ENCODE measurements at regions not wholly inside any gene's neighbourhood (a gene's known extent, or its start where the extent isn't known, plus 50 kb on each side); places are given as distances from the start of the nearest gene placed in this dataset.

DNA sequence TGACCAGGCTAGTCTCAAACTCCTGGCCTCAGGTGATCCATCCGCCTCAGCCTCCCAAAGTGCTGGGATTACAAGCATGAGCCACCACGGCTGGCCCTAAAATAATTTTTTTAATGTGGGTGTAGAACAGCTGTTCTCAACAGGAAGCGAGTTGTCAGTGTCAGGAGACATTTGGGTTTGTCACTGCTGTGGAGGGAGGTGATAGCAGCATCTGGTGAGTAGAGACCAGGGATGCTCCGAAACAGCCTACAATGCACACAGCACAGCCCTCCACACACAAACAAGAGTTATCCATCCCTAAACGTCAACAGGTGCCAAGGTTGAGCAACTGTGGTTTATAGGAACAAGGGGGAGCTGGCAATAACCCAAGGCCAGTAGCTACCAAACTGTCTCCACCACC is 243.4 kb upstream of the STS start:
- DNase-seq, result no peak

DNA sequence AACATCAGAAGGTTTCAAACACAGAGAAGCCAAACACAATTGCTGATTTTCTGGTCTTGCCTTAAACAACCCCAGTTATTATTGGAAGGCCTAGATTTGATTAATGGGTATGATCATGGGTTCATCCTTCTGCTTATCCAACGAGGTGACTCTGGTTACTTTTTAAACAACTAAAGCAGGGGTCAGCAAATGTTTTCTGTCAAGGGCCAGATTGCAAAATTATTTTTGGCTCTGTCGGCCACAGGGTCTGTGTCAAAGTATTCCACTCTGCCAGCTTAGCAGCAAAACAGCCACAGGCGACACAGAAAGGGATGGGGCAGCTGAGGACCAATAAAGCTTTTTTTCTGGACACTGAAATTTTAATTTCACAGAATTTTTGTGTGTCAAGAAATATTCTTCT is 249.1 kb upstream of the STS start:
- DNase-seq, result no peak

DNA sequence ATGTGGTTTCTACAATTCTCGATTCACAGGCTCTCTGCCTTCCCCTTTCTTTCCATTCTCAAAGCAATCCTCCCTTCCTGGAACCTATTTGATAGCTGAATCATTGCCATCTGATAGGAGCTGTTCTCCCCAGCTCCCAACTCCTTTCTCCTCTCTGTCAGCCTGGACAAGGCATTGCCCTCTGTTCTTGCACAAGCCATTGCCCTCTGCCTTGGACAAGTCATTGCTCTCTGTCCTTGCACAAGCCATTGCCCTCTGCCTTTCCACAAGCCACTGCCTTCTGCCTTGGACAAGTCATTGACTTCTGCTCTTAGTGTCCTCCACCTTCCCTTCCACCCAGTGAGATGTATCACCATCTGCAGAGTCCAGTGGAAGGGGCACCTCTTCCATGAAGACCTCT is 256.1 kb upstream of the STS start:
- DNase-seq, result no peak

DNA sequence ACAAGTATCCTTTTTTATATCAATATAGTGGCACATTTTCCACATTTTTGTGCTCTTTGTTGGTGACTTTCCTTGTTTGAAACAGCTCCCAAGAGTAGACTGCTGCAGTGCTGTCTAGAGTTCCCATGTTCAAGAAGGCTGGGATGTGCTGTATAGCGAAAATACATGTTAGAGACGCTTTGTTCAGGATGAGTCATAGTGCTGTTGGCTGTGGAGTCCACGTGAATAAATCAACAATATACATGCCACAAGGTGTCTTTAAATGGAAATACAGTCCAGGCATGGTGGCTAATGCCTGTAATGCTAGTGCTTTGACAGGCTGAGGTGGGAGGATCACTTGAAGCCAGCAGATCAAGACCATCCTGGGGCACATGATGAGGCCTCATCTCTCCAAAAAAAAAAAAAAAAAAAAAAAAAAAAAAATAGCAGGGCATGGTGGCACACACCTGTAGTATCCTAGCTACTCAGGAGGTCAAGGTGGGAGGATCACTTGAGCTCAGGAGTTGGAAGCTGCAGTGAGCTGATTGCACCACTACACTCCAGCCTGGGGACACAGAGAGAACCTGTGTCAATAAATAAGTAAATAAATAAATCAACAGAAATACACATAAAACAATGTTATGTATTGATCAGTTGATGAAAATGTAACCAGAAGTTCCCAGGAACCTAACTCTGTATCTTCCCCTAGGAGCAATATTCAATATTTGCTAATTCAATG is 256.8 kb upstream of the STS start:
- DNase-seq, result no peak

DNA sequence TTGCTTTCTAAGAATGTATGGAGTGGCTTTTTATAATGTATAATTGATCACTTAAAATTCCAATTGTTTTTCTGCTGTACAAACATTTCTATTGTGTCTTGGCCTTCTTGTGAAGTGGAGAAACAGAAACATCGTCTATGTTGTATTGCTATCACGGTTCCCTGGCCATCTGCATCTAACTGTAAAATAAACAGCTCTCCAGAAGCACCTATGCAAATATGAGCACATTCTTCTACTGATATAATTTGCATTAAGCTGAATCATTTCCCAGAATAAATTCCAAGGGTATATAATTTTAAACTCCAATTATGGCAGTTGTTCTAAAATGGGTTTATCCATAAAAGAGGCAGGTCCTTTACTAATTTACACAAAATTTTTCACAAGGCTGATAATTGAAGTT is 261.6 kb upstream of the STS start:
- DNase-seq, result no peak

DNA sequence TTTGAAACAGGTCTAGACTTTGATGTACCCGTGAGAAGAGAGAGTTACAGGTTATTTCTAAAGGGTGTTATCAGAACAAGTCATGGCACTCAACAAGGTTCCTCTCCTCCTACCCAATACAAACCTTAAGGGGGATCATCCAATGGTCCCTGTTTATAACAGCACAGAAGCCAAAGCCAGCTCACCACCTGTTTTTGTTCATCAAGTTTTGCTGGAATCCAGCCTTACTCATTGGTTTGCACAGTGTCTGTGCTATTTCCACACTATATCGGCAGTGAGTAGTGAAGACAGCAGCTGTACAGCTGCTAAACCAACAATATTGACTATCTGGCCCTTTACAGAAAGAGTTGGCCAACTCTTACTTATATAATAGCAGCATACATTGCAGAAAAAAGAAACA is 262.1 kb upstream of the STS start:
- peak; percentile 52 for DNase-seq

DNA sequence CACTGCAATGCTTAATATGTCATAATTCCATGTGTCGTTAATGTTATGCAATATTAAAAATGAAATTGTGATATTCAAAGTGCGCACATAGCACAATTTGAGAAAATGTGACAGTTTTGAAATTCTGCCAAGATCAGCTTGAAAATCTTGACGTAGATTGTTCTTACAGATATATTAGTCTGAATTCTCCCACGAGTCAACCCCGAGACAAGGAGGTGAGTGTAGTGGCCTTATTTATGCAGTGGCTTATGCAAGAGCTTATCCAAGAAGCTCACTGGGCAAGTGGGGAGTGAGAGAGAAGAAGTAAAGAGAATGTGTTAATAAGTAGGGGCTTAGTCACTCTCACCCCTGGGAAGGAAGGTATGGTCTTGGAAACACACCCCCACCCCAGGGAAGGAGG is 286.1 kb upstream of the STS start:
- no peak for DNase-seq

DNA sequence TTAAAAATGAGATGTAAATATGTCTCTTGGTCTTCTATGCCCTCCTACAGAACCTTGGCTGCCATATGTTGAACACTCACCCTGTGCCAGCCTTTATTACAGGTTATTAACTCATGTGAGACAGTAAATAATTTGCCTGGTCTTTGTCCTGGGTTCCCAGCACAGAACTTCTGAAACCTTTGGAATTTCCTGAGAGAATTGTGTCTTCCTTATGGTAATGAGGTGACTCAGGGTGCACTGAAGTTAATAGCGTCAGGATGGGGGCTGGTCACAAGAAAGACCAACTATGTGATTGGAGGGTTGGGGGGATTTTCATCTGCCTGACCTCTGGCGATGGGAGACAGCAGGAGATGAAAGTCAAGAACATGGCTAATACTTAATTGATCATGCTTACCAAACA is 289.8 kb upstream of the STS start:
- no peak for DNase-seq

DNA sequence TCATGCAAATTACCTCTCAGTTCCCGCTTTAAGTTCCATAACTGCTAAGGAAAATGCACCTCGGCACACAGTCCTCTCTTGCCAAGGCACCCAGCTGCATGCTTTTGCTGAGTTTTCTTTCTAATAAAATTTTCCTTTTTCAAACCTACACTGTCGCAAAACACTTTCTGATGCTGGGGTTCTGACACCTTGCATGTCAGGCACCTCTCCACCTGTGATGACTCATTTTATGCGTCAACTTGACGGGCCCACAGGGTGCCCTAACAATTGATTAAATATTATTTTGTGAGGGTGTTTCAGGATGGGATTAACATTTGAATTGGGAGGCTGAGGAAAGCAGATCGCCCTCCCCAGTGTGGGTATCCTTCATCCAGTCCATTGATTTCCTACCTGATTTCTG is 291.0 kb upstream of the STS start:
- no peak for DNase-seq

DNA sequence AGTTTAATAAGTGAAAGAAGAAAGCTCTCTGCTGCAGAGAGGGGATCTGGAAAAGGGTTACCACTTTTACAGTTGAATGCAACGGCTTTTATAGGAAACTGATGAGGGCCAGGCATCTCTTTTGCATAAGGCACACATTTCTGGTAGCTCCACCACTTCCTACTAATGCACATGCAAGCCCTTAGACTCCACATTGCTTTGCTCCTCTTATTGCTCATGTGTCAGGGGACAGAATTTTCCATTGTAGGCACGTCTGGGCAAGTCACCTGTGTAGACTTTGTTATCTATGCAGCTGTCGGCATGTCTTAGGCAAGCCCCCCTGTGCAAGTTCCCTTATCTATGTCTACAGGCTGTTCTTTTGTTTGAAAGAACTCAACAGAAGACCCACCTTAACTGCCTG is 294.6 kb upstream of the STS start:
- DNase-seq, result no peak

DNA sequence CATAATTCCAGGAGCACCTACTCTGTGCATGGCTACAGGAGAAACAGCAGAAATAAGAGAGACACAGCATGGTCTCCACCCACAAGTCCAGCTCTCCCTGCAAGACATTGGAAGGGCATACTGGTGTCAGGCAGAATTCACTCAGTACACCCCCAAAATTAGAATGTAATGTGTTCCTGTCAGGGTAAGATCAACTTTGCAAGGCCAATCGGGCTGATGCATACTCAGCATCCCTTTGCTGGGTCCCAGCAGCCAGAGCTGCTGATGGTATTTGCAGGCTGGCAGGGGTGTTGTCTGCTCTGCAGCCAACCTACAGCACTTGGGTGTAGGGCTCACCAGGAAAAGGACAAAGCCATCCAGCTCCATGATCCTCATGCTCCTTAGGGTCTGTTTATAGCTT is 295.4 kb upstream of the STS start:
- DNase-seq, result no peak

DNA sequence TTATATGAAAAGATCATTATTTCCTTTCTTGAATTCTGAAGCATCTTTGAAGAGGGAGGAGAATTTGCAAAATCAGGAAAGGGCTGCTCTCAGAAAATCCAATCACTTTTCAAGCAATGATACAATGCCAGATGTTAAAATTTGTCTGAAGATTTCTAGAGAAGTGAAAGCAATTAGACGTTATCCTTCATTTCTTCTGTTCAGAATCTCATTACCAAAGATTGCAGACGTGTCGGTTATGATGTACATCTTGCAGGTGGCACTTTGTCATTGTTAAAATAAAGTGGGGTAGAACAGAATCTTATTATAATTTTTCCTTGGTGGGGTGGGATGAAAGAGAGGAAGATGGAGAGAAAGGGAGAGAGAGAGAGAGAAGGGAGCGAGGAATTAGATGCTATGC is 296.4 kb upstream of the STS start:
- no peak for DNase-seq

DNA sequence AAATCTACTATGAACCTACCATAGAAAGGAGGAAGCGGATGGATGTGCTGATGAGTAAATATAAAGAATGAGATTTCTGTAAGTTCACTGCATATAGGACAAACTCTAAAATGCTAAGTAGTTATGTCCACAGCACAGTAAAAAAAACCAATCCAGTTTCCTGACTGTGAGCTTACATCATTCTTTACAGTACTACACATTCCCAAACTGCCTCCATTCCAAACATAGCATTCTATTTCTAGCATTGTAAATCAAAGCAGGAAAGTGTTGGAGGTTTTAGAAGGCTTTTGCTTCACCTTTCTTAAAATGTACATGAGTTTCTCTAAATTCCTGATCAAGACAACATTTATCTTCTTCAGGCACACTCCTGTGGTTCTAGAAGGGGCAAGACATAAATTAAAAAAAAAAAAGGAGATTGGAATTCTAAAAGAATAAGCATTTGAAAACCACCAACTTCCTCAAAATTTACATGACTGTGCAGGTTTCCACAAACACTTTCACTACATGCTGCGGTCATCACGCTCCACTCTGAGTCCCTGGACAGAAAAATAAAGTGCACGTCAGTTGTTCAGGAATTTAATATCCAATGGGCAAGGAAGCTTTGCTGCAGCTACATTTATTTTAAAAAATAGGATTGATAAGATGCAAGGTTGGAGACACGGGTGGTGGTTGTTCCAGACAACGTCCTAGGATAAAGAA is 297.6 kb upstream of the STS start:
- peak; percentile 1 for DNase-seq

DNA sequence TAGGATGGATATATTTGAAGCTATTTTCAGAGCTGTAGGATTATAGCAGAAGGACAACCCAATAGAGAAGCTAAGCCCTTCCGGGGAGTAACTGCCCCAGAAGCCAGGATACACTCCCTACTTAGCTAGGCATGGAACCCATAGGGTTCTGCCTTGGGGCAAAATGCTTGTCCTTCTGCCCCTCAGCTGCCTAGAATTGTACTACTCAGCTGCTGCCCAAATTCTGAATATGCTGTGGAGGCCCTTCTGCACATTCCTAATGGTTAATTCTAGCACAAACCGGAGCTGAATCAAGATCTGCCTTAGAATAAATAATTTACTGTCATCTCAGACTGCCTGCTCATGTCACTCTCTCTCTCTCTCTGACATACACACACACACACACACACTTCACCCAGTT is 297.7 kb upstream of the VCX3A start:
- no peak for DNase-seq

DNA sequence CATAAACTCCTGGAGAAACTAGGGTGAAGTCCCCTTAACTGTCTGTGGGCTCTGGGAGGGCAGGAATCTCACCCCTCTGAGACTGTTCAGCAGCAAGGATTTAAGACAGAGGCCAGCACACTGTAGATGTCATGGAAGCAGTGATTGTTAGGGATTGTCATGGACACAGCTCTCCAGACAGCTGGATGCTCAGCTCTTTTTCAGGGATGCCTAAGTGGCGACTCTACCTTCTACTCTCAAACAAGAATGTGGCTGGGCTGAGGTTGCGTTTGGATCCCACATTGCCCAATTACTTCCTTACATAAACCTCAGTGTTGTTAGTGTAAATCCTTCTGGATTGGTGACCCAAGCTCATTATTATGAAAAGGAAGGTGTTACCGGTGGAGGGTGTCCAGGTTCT is 291.9 kb upstream of the VCX3A start:
- no peak for DNase-seq

DNA sequence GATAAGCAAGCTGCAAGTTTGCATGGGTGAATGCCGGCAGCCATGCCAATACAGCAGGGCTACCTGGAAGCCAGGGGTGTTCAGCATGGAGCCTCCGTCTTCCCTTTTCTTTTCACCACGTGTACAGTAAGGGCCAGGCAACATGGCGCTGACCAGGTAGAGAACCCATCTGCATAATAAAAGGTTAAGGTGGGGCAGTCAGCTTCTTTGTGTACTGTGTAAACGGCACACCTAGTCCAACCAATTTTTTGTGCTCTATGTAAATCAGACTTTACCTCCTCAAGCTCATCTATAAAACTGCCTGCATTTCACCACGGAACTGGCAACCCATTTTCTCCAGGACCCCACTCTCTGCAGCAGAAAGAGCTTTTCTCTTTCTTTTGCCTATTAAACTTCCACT is 286.8 kb upstream of the VCX3A start:
- DNase-seq, result no peak

DNA sequence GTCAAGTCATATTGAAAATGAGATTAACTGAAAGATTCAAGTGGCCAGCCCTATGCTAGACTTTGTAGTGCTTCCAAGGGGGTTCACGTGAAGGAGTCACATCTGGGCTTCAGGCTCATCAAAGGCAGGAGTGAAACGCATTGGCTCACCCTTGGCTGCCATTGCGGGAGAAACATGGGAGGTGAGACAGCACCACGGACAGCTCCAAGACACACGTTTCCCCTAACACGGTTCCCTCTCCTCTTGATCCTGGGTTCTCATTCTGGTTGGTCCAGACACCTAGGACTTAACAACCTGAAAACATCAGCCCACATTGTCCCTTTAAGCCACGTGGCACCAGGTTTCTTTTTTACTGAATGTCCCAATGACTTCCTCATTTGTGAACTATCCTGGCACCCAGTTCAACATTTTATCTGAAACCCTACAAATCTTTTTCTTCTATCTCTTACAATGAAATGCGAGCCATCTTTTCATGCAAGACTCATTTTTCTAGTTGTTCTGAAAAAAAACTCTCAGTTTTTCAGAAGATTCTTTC is 279.0 kb upstream of the VCX3A start:
- DNase-seq, result peak; percentile 1

DNA sequence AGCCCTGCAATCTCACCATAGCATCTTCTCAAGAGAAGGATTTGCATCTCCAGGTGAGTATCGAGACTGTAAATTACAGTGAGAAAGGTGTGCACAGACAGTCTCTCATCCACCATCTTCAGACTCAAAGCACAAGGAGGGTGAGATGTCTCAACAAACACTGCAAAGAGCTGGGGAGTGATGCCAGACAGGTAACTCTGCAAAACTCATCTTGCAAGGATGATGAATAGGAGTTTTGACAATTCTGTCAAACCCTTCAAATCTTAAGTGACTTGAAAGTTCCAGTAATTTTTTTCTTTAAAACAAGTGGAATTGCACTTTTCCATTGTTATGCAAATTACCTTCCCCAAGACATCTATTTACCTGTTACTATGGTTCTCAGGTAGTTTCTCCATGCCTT is 277.2 kb upstream of the VCX3A start:
- DNase-seq, result no peak

DNA sequence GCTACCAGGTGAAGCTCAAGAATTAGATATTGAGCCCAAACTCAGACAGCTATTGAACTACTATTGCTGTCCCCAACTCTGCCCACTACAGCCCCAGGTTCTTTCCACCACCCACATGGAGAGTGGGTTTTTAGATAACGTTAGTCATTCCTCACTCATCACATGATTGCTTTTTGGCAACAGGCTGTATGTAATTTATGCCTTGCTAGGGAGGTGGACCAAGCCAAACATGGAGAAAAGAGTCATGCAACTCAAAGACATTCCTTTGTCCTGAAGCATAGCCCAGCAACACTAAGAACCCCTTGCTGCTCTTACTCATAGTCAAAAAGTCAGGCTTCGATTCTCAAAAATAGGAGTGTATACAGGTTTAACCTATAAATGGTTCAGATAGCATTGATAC is 275.9 kb upstream of the VCX3A start:
- no peak for DNase-seq

DNA sequence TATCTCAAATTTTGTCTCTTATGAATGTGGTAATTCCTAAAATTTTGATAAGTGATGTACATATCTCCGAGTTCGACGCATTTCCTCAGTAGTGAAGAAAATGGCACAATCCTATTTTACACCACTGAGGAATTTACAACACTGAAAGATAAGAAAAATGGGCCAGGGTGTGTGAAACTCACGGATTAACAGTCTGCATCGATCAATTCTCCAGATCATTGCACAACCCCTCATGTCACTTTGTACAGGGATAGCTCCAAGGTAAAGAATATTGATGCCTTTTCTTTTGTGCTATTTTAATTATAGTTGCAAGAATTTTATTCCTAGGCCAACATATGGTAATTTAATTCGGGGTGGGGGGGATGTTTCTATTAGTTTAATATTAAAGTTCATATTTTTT is 268.7 kb upstream of the VCX3A start:
- no peak for DNase-seq

DNA sequence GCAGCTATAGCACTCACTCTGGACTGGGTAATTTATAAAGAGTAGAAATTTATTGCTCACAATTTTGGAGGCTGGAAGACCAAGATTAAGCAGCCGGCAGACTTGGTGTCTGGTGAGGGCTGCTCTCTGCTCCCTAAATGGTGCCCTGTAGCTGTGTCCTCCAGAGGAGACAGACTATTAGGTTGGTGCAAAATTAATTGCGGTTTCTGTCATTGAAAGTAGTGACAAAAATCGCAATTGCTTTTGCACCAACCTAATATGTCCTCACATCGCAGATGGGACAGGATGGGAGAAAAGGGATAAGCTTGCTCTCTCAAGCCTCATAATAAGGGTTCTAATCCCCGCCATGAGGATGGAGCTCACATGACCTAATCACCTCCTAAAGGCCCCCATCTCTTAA is 258.1 kb upstream of the VCX3A start:
- DNase-seq, result no peak

DNA sequence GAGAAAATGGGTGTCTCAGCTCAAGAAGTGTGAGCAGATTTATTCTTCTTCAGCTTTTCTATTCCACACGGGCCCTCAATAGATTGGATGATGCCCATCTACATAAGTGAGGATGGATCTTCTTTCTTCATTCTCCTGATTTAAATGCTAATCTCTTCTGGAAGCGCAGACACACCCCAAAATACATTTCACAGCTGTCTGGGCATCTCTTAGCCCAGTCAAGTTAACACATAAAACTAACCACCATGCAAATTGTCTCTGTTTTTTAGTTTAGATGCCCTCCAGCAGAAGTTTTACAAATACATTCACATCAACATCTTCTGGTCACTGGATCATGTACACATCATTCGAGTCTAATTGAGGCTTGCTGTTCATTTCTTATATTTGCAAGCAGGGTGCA is 249.0 kb upstream of the VCX3A start:
- no peak for DNase-seq

DNA sequence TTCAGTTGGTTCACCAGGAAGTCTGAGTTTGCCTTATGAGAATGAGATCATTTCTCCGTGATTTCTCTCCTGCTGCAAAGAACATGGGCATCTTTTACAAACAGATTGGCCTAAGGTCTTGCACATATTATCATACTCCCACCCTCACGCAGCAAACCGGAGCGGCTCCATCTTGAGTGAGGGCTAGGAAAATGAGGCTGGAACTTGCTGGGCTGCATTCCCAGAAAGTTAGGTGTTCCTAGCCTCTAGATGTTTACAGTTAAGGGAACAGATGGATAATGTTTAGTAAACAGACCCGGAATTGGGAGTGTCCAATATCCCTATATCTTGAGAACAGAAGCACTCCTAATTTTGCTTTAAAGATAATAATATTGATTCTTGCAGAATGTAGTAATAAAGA is 247.9 kb upstream of the VCX3A start:
- no peak for DNase-seq

Measured in tongue (tissue), 1 donor.